ENCODE measurements at regions not wholly inside any gene's neighbourhood (a gene's known extent, or its start where the extent isn't known, plus 50 kb on each side); places are given as distances from the start of the nearest gene placed in this dataset.
"Not testable (repeated sequence)": the region's sequence is repeated elsewhere in the genome, so short reads cannot be mapped to it uniquely, and the experiment has no call there.

DNA sequence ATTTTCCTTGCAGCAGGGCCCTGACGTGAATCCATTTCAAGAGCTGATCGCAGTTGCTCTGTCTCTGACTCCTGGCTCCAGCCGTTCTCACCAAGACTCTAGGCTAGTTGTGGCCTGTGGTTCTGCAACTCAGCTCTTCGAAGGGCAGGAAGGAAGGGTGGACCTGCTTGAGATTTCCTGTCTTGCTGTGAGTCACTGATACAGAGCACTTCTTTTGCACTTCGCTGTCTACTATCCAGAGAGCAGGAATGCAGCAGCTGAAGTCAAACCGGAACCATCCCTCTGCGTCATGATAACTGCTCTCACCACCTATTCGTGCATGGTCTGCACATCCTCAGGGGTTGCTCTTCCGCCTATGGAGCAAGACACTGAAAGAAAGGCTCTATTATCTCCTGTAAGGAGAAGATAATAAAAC is 59.7 kb downstream of the RAP2B start:
- DNase-seq (ENCODE audit: low read depth in 3 of 3): peak; percentile 20 to 52 (median 28)

- DNase-seq (ENCODE audit: low read depth in 3 of 3): not testable (repeated sequence)
These were observed 64.9 kb downstream of the RAP2B start for GRCh38 chr3:153226877-153227276.

GRCh38 chr3:153230427-153230826 is 68.4 kb downstream of the RAP2B start:
- not testable (repeated sequence) for DNase-seq (ENCODE audit: low read depth in 3 of 3)

DNA sequence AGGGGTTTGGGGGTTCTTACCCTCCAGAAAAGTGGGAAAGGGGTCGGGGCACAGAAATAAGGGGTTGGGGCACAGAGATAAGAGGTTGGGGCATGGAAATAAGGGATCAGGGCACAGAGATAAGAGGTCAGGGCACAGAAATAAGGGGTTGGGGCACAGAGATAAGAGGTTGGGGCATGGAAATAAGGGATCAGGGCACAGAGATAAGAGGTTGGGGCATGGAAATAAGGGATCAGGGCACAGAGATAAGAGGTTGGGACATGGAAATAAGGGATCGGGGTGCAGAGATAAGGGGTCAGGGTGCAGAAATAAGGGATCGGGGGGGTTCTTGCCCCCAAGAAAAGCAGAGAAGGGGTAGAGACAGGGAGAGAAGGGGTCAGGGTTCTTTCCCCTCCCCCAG is 69.2 kb downstream of the RAP2B start:
- not testable (repeated sequence) for DNase-seq (ENCODE audit: low read depth in 3 of 3)

- not testable (repeated sequence) for DNase-seq (ENCODE audit: low read depth in 3 of 3)
These were observed 70.2 kb downstream of the RAP2B start for GRCh38 chr3:153232050-153232752.

- DNase-seq (ENCODE audit: low read depth in 3 of 3): no peak
These were observed 70.8 kb downstream of the RAP2B start for GRCh38 chr3:153232851-153233271.

- DNase-seq (ENCODE audit: low read depth in 3 of 3): no peak
These were observed 72.0 kb downstream of the RAP2B start for GRCh38 chr3:153233986-153234385.

DNA sequence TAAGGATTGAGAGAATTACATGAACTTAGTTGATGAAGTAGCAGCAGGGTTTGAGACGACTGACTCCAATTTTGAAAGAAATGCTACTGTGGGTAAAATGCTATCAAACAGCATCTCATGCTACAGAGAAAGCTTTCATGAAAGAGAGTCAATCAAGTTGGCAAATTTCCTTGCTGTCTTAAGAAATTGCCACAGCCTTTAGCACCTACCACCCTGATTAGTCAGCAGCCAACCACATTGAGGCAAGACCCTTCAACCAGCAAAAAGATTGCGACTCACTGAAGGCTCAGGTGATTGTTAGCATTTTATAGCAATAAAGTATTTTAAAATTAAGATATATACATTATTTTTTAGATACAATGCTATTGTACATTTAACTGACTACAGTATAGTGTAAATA is 80.9 kb downstream of the RAP2B start:
- DNase-seq (ENCODE audit: low read depth in 3 of 3): no peak

- DNase-seq (ENCODE audit: low read depth in 3 of 3): no peak
These were observed 82.9 kb downstream of the RAP2B start for GRCh38 chr3:153244961-153245360.

GRCh38 chr3:153245661-153246060 is 83.6 kb downstream of the RAP2B start:
- no peak for DNase-seq (ENCODE audit: low read depth in 3 of 3)

DNA sequence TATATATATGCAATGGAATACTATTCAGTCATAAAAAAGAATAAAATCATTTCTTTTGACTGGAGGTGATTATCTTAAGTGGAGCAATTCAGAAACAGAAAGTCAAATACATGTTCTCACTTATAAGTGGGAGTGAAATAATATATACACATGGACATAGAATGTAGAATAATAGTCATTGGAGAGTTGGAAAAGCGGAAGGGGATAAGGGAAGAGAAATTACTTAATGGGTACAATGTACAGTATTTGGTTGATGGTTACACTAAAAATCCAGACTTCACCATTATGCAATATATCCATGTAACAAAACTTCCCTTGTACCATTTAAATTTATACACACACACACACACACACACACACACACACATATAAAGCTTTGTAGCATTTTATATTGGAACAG is 84.3 kb downstream of the RAP2B start:
- DNase-seq (ENCODE audit: low read depth in 3 of 3): no peak

DNA sequence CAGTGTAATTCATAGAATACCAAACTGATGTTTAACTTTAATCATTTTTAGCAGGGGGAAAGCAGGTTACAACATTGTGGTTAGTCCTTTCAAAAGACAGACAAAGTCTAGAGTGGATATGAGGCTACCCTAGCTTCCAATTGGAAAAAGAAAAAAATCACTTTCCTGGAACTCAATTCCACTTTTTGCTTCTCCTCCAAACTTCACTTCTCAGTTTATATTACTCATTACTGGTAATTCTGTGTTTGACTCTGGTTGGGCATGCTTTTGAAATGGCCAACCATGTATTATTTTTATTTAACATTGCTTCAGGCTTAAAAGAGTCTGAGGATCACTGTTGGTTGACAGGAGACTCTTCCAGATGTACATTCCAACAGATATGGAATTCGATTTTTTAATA is 84.8 kb downstream of the RAP2B start:
- DNase-seq (ENCODE audit: low read depth in 3 of 3): no peak

GRCh38 chr3:153247331-153248330 is 85.6 kb downstream of the RAP2B start:
- no peak for DNase-seq (ENCODE audit: low read depth in 3 of 3)

DNA sequence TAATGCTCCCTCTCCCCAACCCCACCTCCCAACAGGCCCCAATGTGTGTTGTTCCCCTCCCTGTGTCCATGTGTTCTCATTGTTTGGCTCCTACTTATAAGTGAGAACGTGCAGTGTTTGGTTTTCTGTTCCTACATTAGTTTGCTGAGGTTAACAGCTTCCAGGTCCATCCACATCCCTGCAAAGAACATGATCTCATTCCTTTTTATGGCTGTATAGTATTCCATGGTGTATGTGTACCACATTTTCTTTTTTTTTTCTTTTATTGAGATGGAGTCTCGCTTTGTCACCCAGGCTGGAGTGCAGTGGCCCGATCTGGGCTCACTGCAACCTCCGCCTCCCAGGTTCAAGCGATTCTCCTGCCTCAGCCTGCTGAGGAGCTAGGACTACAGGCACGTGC is 86.8 kb downstream of the RAP2B start:
- not testable (repeated sequence) for DNase-seq (ENCODE audit: low read depth in 3 of 3)

DNA sequence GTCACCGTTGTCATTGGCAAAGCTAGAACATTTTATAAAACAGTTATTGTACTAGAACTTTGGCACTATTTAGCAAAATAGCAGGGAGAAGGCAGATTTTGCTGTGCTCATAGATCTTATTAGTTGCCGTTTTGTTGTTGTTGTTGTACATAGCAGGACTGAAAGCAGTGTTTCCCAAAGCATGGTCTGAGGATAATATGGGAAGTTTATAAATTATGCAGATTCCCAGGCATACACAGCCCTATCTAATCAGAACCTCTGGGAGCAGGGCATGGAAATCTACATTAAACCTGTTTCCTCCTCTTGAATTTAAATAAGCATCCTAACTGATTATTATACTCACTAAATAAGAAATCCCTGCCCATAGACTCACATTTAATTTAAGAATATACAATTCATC is 87.9 kb downstream of the RAP2B start:
- DNase-seq (ENCODE audit: low read depth in 3 of 3): no peak

DNA sequence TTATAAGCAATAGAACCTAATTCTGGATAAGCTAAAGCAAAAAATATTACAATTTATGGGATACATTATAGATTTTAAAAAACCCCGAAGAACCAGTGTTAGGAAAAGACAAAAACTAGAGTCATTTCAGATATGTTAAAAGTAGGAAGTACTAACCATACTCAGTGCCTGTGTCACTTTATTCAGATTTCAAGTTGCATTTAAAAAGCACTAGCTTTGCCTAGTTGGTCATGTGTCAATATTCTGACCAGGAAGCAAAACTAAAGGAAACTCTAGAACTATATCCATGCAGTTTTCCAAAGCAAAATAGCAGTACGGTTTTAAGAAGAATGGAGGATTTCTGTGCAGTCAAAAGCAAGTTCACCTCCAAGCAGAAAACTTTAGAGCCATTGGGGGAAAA is 88.4 kb downstream of the RAP2B start:
- DNase-seq (ENCODE audit: low read depth in 3 of 3): no peak

- no peak for DNase-seq (ENCODE audit: low read depth in 3 of 3)
These were observed 90.9 kb downstream of the RAP2B start for GRCh38 chr3:153252963-153253362.

DNA sequence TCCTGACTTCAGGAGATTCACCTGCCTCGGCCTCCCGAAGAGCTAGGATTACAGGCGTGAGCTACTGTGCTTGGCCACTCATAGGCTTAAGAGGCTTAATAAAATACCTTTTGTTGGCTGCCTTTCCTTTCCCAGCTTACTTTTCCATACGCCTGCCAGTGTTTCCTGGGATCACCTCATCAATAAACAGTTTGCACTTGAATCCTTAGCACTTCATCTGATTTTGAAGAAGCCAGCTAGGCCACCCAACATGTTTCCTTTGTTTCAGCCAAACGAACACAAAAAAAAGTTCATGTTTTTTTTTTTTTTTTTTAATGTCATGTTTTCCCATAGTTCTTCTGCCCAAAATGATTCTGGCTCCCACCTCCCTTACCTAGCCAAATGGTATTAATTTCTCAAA is 92.3 kb downstream of the RAP2B start:
- no peak for DNase-seq (ENCODE audit: low read depth in 3 of 3)

DNA sequence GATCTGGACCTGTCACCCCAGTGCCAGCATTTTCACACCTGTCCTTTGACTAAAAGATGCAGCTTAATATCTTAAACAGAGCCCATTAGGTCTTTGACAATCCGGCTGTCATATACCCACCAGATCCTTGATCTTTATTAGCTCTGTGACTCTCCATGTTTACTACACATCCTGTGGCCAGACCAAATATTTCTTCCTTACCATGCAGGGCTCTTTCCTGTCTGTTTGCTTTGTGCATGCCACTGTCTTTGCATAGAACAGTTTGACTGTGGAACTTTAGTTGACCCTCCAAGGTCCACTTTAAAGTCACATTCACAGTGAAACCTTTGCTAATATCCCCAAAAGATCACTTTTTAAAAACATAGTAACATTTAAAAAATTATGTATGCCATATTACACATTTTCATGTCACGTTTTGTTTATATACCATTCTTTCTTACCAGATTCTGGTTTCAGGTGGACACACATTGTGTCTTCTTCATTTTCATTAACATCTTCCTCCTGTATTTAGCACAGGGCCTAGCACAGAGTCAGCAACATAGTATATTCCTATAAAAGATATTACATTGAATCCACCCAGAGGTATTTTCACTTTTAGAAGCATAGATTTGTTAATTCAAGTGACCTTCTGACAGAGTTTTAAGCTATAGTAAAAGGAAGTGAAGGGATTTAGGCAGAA is 95.8 kb downstream of the RAP2B start:
- DNase-seq (ENCODE audit: low read depth in 3 of 3): no peak

GRCh38 chr3:153259956-153260355 is 97.9 kb downstream of the RAP2B start:
- DNase-seq (ENCODE audit: low read depth in 3 of 3): no peak

- no peak for DNase-seq (ENCODE audit: low read depth in 3 of 3)
These were observed 98.7 kb downstream of the RAP2B start for GRCh38 chr3:153260681-153261080.

GRCh38 chr3:153266619-153267018 is 104.6 kb downstream of the RAP2B start:
- DNase-seq (ENCODE audit: low read depth in 3 of 3): no peak

Data from stimulated activated CD4-positive, alpha-beta T cell treated with anti-CD3 and anti-CD28 coated beads, TNF-alpha, amount 100 ng/mL, for 48 hours (primary cell).